Transverse colon (tissue), 4 donors: ENCODE measurements at regions not wholly inside any gene's neighbourhood (a gene's known extent, or its start where the extent isn't known, plus 50 kb on each side); places are given as distances from the start of the nearest gene placed in this dataset.

Experiments used
- CTCF ChIP-seq, 5 experiments: fragments of 200-600 bp in 3 of 5; fragments of 450-650 bp in 2 of 5; sonication (generic) in 3 of 5; IDR thresholded peaks; 1 replicate in 2 of 5; 2 replicates in 3 of 5; pipeline ENCODE4 v1.5.1; 2016 to 2017; ENCODE audit warnings: antibody characterized with exemption in 5 of 5, inconsistent platforms in 3 of 5, mild to moderate bottlenecking in 2 of 5, moderate library complexity in 1 of 5
- EP300 ChIP-seq: sonication (generic); formaldehyde crosslinking; IDR thresholded peaks from one replicate; pipeline ENCODE4 v1.6.1; 2017; ENCODE audit warnings: antibody characterized with exemption, low read depth
- POLR2A ChIP-seq: fragments of 450-650 bp; IDR thresholded peaks from one replicate; pipeline ENCODE4 v1.6.1; 2016; ENCODE audit warnings: antibody characterized with exemption, mild to moderate bottlenecking, moderate library complexity
- POLR2AphosphoS5 ChIP-seq, 3 donors: sonication (generic); formaldehyde crosslinking; IDR thresholded peaks; one replicate each; pipeline ENCODE4 v1.6.1; 2016; ENCODE audit warnings: antibody characterized with exemption in 3 of 3

- no peak for TF ChIP-seq POLR2A
- TF ChIP-seq CTCF (IDR thresholded peaks at IDR 0.05), result no peak
- no peak for TF ChIP-seq EP300
- TF ChIP-seq POLR2AphosphoS5 (IDR thresholded peaks at IDR 0.05), result no peak
Measured at GRCh38 chr18:3348176-3348575, 86.2 kb downstream of the MYL12B start.
